ENCODE measurements at regions not wholly inside any gene's neighbourhood (a gene's known extent, or its start where the extent isn't known, plus 50 kb on each side); places are given as distances from the start of the nearest gene placed in this dataset.

DNA sequence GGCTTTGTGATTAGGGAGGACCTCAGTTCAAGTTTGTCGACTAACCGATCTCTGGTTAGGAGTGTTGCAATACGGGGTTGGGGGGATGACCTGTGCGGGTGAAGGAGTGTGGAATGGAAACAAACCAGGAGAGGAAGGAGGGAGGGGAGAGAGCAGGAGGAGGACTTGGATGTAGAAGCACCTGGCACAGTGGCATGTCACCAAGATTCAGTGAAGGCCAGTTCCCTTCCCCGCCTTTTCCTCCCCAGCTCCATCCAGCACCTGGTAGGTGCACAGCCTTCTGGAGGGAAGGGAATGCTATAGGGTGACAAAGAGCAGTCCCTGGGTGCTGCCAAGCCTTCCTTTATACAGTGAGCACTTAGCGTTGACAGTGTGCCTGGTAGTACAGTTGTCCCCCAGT lies 107.4 kb upstream of the CRHR1 start:
- no peak for FAIRE-seq

GRCh38 chr17:45677770-45678169 lies 106.3 kb upstream of the CRHR1 start:
- no peak for FAIRE-seq

More for the DNA sequence above, 107.4 kb upstream of the CRHR1 start:
- DNase-seq (ENCODE audit: low spot score in 2 of 2) = no peak

GRCh38 chr17:45679426-45679825 lies 104.7 kb upstream of the CRHR1 start:
- no peak for FAIRE-seq
- no peak for DNase-seq (ENCODE audit: low spot score in 2 of 2)

More at GRCh38 chr17:45677770-45678169, 106.3 kb upstream of the CRHR1 start:
- peak in 1 of 2 donors; percentile 36 for DNase-seq (ENCODE audit: low spot score in 2 of 2)

DNA sequence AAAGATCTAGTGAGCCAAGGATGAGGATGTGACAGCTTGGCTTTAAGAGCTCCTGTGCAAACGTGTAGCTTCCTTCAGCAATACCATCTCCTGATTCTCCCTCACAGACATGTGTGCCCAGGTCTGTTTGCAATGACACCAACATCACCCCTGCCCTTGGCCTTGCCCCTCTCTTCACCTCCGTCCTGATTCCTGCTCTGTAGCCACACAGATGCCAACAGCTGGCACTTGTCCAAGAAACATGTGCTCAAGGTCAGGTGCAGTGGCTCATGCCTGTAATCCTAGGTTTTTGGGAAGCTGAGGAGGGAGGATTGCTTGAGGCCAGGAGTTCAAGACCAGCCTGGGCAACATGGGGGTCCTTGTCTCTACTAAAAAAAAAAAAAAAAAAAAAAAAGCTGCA lies 103.8 kb upstream of the CRHR1 start:
- FAIRE-seq = no peak
- no peak for DNase-seq (ENCODE audit: low spot score in 2 of 2)

- DNase-seq (ENCODE audit: low spot score in 2 of 2) = no peak
- no peak for FAIRE-seq
These were observed 102.4 kb upstream of the CRHR1 start for GRCh38 chr17:45681706-45682105.

GRCh38 chr17:45686250-45686649 lies 97.9 kb upstream of the CRHR1 start:
- no peak for FAIRE-seq
- DNase-seq (ENCODE audit: low spot score in 2 of 2) = no peak

DNA sequence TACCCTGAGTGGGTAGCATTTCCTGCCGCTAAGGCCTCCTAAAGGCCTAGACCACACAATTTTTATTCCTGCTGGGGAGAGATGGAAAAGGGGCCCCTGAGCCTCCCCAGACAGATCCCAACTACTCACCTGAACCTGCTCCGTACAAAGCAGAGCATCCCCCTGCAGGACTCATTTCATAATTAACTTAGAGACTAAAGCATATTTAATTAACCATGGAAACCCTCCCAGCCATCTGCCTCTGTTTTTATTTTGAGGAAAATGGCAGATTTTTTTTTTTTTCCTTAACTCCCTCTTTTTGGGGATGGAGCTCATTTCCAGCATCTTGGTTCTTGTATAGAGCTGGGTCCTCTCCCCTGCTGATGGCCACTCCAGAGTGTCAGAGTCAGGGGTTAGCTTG lies 96.5 kb upstream of the CRHR1 start:
- FAIRE-seq = no peak
- no peak for DNase-seq (ENCODE audit: low spot score in 2 of 2)

DNA sequence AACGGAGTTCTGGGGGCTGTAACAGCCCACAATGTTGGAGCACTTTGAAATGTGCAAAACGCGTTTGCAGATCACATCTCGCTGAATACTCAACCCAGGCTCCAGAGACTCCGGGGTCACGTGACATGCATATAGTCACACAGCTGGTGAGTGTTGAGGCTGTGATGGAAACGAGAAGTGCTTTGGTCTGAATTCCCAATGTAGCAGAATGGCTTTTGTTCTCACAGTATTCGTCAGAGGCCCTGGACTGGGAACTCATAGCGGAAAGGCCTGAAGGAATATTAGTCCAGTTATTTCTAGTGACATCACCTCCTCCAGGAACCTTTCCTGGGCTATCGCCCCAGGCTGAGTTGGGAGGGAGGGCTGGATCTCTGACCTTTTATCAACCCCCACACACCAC lies 95.8 kb upstream of the CRHR1 start:
- DNase-seq (ENCODE audit: low spot score in 2 of 2) = peak; percentile 6 to 22
- no peak for FAIRE-seq

DNA sequence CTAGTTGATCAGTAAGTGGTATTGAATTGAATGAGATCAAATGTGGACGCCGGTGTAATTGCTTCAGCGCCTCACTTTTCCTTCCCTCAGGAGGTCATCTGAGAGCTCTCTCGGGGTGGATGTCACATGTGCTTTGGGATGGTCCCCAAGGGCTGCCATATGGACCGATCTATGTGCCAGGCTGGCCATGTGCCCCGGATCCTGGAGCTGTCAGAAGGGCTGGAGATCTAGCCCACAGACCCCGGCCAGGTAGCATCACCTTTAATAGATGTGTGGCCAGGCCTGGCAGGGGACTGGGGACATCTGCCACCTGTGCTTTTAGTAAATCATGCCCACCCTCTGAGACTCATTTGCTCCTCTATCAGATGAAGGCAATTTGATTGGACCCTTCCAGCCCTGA lies 95.3 kb upstream of the CRHR1 start:
- no peak for DNase-seq (ENCODE audit: low spot score in 2 of 2)
- FAIRE-seq = no peak

DNA sequence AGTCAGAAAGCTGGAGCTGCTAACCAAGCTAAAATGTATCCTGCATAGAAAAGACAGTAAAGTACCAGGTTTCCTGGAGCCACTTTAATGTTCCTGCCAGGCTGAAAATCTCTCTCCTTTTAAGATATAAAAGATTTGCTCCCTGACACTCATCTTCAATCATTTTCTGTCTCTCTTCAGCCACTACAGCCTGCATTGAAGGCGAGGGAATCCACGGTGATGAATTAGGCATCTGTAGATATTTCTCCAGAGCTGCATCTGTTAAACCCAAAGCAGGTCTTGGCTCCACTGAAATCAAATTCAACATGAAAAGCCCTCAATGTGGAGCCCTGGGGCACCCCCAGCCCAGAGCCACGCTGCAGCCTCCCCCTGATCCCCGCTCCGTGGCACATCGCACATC lies 94.7 kb upstream of the CRHR1 start:
- FAIRE-seq = no peak

GRCh38 chr17:45690625-45691275 lies 93.4 kb upstream of the CRHR1 start:
- DNase-seq (ENCODE audit: low spot score in 2 of 2) (no peak), FAIRE-seq (no peak)

More for the DNA sequence above, 94.7 kb upstream of the CRHR1 start:
- no peak for DNase-seq (ENCODE audit: low spot score in 2 of 2)

DNA sequence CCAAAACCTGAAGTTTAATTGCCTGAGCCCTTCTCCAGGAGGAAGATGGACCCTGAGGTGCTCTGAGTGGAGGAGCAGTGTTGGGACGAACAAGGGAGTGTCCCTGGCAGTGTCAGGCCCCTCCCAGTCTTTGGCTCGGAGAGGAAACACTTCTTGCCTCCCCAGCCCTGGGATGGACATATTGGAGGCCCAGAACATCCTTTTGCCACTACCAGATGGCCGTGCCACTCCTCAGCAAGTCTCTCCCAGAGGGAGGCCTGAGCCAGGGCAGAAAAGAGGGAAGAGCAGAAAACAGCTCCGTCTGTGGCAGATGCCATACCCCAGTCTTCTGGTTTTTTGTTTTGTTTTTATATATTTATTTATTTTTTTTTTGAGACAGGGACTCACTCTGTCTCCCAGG lies 91.5 kb upstream of the CRHR1 start:
- DNase-seq (ENCODE audit: low spot score in 2 of 2) (no peak), FAIRE-seq (no peak)

DNA sequence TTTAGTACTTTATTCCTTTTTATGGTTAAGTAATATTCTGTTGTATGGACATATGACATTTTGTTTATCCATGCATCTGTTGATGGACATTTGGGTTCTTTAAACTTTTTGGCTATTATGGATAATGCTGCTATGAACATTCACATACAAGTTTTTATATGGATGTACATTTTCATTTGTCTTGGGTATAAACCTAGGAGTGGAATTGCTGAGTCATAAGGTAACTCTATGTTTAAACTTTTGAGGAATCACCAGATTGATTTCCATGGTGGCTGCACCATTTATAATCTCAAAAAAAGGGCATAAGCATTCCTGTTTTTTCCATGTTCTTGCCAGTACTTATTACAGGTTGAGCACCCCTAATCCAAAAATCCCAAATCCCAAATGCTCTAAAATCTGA lies 90.3 kb upstream of the CRHR1 start:
- FAIRE-seq (no peak), DNase-seq (ENCODE audit: low spot score in 2 of 2) (no peak)

GRCh38 chr17:45696442-45696841 lies 87.7 kb upstream of the CRHR1 start:
- FAIRE-seq (no peak), DNase-seq (ENCODE audit: low spot score in 2 of 2) (no peak)

GRCh38 chr17:45697076-45697475 lies 87.0 kb upstream of the CRHR1 start:
- DNase-seq (ENCODE audit: low spot score in 2 of 2) (no peak), FAIRE-seq (no peak)

- no peak for FAIRE-seq
- no peak for DNase-seq (ENCODE audit: low spot score in 2 of 2)
These were observed 83.7 kb upstream of the CRHR1 start for GRCh38 chr17:45700171-45701090.

- no peak for DNase-seq (ENCODE audit: low spot score in 2 of 2)
- FAIRE-seq = no peak
These were observed 81.4 kb upstream of the CRHR1 start for GRCh38 chr17:45702666-45703266.

DNA sequence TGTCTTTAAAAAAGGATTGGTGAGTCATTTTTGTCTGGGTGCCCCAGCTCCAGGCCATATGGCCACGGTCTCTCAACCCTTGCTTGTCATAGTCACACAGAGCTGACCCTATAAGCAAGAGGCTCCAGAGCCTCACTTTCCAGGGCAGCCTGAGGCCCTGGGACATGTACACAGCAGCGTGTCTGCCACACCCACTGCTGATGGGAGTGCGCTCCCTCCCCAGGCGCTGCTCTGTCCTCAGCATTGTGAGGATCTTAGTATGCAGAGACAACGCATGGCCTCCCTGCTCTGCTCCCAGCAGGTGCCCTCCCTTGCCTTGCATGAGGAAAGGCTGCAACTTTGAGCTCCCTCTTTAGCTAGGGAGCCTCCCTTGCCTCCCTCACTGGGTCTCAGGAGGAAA lies 80.8 kb upstream of the CRHR1 start:
- no peak for FAIRE-seq
- no peak for DNase-seq (ENCODE audit: low spot score in 2 of 2)

DNA sequence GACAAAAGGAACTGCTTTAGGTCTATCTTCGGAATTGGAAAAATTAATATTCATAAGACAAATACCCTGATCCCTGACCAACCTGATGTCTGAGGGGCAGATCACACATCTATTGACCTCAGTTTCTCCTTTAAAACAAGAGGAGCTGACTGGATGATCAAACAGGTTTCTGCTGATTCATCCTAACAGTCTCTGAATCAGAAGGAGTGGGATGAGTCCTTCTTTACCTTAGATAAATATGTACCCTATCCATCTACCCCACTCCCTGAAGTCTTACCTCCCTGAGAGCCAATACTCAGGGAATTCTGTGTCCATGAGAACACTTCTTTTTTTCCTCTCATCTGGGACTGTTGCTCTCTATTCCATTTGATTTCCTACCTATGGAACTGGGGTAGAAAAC lies 80.3 kb upstream of the CRHR1 start:
- FAIRE-seq (no peak), DNase-seq (ENCODE audit: low spot score in 2 of 2) (no peak)

- FAIRE-seq (no peak), DNase-seq (ENCODE audit: low spot score in 2 of 2) (no peak)
These were observed 79.9 kb upstream of the CRHR1 start for GRCh38 chr17:45704251-45704650.
